HG03354 (cell line): ENCODE measurements at regions not wholly inside any gene's neighbourhood (a gene's known extent, or its start where the extent isn't known, plus 50 kb on each side); places are given as distances from the start of the nearest gene placed in this dataset.
"Not testable (repeated sequence)": the region's sequence is repeated elsewhere in the genome, so short reads cannot be mapped to it uniquely, and the experiment has no call there.

ENCODE experiments used
- ATAC-seq: cut with Tn5 transposase; IDR thresholded peaks from one replicate; pipeline ENCODE4 v1.9.1; 2021; ENCODE audit warnings: mild to moderate bottlenecking; ENCODE audit not compliant: unreplicated experiment, poor library complexity, severe bottlenecking

- ATAC-seq, result peak; percentile 15
These were observed 76.4 kb downstream of the MAGED4 start for GRCh38 chrX:52261125-52261462.

- ATAC-seq, result peak; percentile 99
These were observed 76.9 kb downstream of the MAGED4 start for GRCh38 chrX:52261463-52262194.

GRCh38 chrX:52262195-52262546, 77.5 kb downstream of the MAGED4 start:
- ATAC-seq, result peak; percentile 7

- no peak for ATAC-seq
These were observed 78.7 kb downstream of the MAGED4 start for GRCh38 chrX:52263417-52263816.

DNA sequence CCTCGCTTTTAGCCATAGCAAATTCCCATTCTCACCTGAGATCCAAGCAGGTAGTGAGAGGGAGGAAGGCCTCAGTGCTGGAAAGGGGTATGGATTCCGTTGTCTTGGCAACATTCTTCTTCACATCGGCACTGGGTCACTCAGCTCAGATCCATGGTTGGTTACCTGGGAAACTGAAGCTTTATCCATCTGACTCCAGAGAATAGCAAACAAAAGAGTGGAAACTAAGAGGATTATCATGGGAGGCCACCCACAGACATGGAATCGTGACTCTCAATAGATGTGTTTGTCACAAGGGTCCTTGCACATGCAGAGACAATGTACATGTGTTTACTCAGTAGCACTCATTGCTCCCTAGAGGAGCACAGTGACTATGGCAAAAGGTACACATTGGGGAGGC, 81.0 kb downstream of the MAGED4 start:
- ATAC-seq, result no peak

DNA sequence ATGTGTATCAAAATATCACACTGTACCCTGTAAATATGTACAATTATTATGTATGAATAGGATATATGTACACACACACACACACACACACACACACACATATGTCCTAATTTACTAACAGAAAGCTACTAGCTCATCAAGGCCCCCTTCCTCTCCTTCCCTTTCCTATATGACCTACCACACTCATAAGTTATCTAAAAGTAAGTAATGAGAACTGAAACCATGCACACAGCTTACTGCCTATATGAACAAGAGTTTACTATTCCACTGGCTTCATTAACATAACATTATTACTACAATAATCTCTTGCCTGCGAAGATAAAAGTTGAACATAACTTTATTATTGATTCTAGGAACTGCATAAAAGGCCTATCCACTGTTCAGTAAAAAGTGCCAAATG, 83.8 kb downstream of the MAGED4 start:
- not testable (repeated sequence) for ATAC-seq

DNA sequence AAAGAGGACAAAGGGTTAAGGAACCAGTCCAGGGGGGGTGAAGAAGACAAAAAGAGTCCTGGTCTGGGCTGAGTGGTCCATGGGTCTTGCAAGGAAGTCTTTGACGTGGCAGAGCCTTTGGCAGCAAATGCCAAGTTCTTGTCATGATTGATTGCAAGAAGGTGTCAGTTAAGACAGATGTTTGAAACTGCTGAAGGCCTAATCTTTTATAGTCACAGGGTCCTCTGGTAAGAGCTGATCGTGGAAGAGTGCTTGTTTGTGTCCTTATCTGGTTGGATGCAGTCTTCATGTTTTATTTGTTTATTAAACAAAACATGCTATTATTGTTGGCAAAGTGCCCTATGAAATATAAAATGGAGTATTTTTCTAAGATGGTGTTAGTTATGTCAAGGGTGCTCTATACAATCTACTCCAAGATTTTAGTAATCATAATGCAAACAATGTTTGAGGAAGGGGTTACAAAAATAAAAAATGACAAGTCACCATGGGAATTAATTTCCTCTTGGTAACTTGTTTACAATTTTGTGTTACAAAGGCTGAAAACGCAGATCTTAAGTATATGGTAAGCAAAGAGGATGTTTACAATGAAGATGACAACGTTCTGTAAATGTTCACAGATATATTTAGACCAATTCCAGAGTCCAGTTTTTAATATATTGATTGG, 85.9 kb downstream of the MAGED4 start:
- ATAC-seq, result no peak

- ATAC-seq, result no peak
These were observed 86.5 kb downstream of the MAGED4 start for GRCh38 chrX:52271206-52271605.

- no peak for ATAC-seq
These were observed 91.2 kb upstream of the XAGE2 start for GRCh38 chrX:52277666-52278065.

DNA sequence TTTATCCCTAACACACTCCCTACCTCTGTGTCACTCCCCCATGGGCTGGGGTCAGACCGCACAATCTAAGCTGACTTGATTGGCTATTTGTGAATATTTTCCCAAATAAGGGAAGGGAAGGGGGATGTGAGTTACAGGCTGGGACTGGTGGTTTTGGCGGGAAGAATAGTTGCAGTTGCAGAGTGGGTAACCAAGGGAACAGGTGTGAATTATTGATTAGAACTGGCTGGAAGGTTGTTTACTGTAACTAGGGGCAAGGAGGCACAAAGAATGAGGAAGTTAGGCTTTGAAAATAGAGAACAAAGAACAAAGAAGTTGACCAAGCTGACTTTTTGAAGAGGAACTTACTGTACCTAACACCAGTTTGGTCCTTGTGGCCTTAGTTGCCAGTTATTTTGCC, 88.0 kb upstream of the XAGE2 start:
- ATAC-seq, result no peak

- ATAC-seq, result no peak
These were observed 84.0 kb upstream of the XAGE2 start for GRCh38 chrX:52284865-52285264.

GRCh38 chrX:52298968-52299367, 69.9 kb upstream of the XAGE2 start:
- ATAC-seq, result not testable (repeated sequence)

DNA sequence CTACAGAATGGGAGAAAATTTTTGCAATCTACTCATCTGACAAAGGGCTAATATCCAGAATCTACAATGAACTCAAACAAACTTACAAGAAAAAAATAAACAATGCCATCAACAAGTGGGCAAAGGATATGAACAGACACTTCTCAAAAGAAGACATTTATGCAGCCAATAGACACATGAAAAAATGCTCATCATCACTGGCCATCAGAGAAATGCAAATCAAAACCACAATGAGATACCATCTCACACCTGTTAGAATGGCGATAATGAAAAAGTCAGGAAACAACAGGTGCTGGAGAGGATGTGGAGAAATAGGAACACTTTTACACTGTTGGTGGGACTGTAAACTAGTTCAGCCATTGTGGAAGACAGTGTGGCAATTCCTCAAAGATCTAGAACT, 60.3 kb upstream of the XAGE2 start:
- ATAC-seq, result not testable (repeated sequence)
